GM23248 (cell line): ENCODE measurements at regions not wholly inside any gene's neighbourhood (a gene's known extent, or its start where the extent isn't known, plus 50 kb on each side); places are given as distances from the start of the nearest gene placed in this dataset.

ENCODE experiments used
- EZH2 ChIP-seq: fragments of 200-600 bp; sonication (generic); IDR thresholded peaks from 2 replicates; pipeline ENCODE4 v1.6.1; 2018; ENCODE audit warnings: antibody characterized with exemption, mild to moderate bottlenecking; ENCODE audit not compliant: insufficient read depth, poor library complexity, severe bottlenecking
- EZH2phosphoT487 ChIP-seq: fragments of 200-600 bp; sonication (generic); IDR thresholded peaks from 2 replicates; pipeline ENCODE4 v1.6.1; 2018; ENCODE audit warnings: antibody characterized with exemption, moderate library complexity, mild to moderate bottlenecking, low read depth; ENCODE audit not compliant: insufficient read depth

- TF ChIP-seq EZH2 (no peak), EZH2phosphoT487 (no peak)
Measured at GRCh38 chr12:19967431-19967830, 400.9 kb upstream of the PDE3A start.
